ENCODE measurements at regions not wholly inside any gene's neighbourhood (a gene's known extent, or its start where the extent isn't known, plus 50 kb on each side); places are given as distances from the start of the nearest gene placed in this dataset.

- DNase-seq, result no peak
These were observed 289.1 kb upstream of the CLNK start for GRCh38 chr4:10973686-10974085.

DNA sequence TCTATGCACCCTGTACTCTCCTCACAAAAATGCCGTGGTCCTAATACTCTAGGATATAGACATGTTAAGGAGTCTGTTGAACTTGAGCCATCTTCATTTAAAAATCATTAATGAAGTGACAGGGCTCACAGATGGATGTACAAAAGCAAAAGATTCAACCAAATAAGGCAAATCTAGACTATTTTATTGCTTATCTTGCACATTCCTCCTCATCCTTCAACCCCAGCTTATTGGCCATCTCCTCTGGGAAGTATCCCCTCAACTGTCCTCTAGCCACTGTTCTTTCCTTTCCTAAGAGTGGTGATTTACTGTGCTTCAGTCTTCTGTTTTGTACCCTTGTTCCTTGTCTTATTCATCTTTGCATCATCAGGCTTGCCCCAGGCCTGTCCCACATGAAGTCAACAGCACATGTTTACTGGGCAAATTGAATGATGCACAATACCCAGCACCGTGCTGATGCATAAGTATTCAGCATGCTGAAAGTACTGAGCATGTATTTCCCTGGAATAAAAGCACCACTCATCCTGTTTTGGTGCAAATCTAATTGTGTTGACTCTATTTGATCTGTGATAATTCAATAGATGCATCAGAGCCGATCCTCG is 287.3 kb upstream of the CLNK start:
- no peak for DNase-seq

GRCh38 chr4:10965196-10965595 is 280.6 kb upstream of the CLNK start:
- no peak for DNase-seq

DNA sequence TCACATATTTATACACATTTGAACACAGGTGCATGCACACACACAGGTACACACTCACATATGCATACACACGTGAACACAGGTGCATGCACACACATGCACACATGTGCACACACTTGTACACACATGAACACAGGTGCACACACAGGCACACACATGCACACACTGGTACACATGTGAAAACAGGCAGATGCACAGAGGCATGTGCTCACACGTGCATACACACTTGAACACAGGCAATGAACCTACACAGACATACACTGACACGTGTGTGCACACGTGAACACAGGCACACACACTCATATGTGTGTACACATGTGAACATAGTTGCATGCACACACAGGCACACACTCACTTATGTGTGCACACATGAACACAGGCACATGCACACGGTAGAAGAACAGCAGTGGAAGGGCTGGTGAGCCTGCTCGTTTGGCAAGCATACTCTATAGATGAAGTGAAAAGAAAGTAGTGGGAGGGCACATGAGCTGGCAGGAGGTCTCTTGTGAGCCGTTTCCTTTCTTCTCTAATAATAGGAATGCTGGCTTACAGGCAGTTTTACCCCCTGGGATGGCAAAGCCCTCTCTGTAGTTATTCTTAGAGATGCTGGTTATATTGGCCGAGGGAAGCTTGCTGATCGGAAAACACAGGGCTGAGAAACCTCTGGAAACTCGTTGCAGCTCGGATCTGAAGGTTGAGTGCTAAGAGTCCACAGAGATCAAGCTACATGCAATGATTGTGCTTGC is 279.6 kb upstream of the CLNK start:
- no peak for DNase-seq

- DNase-seq, result no peak
These were observed 278.7 kb upstream of the CLNK start for GRCh38 chr4:10963241-10963640.

GRCh38 chr4:10962246-10962645 is 277.7 kb upstream of the CLNK start:
- no peak for DNase-seq

GRCh38 chr4:10960389-10960788 is 275.8 kb upstream of the CLNK start:
- DNase-seq, result no peak

GRCh38 chr4:10959586-10959985 is 275.0 kb upstream of the CLNK start:
- DNase-seq, result no peak

- no peak for DNase-seq
These were observed 273.8 kb upstream of the CLNK start for GRCh38 chr4:10958226-10958856.

DNA sequence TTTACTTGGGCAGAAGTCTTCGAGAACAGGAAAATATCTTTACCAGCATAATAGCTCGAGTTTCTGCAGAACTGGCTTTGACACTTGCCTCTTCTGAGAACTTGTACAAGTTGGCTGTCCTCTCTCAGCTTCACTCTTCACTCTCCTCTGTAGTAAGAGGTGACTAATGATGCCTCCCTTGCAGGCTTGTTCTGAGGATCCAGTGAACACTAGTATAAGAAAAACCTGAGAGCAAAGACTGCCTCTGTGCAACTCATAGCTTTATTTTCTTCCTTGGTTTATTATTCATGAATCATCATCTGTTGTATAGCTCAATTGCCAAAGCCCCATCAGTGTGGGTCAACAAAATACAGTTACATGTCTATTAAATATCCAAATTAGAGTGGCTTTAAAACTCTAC is 266.7 kb upstream of the CLNK start:
- no peak for DNase-seq

DNA sequence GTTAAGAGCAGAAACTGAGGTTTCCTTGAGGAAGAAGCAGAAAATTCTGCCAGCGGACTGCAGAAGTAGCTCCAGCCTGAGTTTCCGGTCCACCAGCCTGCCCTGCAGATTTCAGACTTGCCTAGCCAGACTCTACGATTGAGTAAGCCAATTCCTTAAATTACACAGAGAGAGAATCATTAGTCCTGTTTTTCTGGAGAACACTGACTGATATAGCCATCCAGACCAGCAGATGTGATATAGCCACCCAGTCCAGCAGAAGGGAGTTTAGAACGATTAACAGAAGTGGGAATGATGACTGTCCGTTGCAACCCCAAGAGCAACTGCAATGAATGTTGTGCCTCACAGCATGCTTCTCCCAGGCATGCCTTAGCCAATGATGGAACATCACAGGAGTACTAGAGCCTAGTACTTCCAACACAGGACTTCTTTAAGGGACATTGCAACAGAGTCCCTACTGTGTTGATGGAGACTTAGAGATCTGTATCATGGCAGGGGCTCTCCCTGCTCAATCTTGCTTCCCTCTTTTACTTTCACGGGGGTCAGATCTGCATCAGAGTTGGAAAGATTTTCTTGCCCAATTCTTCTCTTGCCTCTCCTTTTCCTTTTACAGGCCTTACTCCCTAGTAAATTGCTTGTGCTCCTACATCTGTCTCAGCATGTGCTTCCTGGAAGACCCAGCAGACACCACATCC is 264.6 kb upstream of the CLNK start:
- no peak for DNase-seq

DNA sequence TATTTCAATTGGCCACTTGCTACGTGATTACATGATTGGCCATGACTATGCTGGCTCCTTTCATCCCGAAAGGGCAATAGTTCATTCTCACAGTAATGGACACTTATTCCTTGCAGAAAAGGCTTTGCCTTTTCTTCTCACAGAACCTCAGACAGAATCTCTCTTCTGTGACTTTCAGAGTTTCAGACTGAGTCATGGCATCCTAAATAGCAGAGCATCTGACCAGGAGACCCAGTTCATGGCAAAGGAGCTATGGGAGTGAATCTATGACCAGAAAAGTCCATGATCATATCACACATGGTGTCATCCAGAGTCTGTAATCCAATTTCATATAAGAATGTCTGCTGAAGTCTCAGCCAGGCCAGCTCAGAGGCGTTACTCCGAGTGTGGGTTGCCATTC is 263.3 kb upstream of the CLNK start:
- DNase-seq, result no peak

- DNase-seq, result no peak
These were observed 259.8 kb upstream of the CLNK start for GRCh38 chr4:10944321-10944720.

DNA sequence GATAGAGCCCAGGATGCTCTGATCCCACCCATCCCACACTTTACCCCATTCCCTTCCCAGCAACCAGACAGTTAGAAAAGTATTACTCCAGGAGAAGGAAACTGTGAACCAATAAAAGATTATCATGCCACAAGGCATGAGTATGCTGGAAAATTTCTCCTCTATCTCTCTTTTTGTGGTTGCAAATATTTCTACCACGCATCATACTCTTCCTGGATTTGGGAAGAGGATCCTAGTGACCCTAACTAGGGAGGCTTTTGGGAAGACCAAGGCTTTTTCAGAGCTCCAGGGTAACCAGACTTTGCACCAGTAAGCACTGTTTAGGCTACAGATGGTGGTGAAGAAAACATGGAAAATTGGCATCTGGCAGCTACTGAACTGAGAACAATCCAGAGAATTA is 257.6 kb upstream of the CLNK start:
- no peak for DNase-seq

DNA sequence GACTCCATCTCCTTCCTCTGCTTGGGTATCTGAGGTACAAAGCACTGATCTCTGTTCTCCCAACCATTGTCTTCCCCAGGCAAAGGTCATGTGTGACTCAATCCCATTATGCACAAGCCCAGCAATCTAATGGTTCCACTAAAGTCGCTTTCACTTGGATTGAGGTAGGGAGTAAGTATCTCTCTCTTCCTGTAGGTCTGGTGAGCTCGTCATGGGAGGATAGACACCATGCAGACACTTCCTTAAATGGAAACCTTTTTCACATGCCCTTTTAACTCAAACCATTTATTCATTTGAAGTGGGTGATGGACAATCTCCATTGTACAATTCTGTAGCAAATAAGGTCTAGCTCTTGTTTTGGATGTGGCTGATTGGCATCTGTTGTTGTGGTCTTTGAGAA is 245.2 kb upstream of the CLNK start:
- no peak for DNase-seq

GRCh38 chr4:10925996-10926395 is 241.4 kb upstream of the CLNK start:
- no peak for DNase-seq

DNA sequence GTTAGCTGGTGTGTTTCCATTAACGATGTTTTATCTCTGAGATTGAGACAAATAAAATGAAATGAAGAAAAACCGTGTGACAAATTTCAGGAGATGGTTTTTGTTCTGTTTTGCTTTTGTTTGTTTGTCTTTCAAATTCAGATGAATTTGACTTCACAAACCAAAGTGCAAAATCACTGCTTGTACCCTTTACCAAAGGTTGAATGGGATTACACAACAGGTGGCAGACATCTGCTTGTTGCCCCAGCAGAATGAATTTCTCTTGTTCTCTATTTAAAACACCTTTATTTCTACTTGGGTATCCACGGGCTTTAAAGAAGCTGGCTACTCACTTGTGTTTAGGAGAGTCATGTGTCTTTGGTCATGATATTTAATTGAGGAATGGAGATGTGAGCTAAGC is 239.7 kb upstream of the CLNK start:
- DNase-seq, result no peak

GRCh38 chr4:10917566-10917965 is 233.0 kb upstream of the CLNK start:
- DNase-seq, result no peak

DNA sequence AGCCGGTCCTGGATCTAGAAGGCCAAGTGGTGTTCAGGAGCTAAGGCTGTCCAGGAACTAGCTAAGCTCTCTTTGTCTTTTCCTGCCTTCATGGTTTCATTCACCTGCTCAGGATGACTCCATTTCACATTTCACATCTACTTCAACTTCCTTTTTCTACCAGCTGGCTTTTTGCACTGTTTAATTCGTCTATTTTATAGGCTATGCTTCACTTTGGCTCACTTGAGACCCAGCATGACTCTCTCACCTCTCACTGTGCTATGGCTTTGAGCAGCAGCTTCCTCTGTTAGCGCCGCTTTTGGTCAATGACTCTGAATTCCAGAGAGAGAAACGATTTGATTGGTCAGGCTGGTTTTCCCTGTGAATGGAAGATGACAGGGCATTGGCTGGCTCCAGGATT is 213.5 kb upstream of the CLNK start:
- no peak for DNase-seq

DNA sequence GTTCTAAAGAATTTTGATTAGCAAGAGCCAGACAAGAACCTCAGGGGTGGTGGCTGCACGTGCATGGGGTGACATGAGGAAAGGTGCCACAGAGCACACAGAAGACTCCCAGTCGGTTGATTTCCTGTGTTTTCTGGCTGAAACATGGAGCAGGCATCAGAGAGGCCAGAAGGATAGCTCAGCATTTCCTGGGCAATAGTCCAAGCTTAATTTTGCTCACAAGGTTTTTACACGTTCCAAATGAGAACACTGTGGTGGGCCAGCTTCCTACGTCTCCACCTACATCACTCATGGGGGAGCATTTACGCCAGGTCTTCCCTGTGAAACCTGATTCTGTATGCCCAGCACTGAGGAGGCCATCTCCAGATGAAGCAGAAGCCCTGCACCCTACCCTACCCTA is 212.5 kb upstream of the CLNK start:
- DNase-seq, result no peak

GRCh38 chr4:10893395-10893794 is 208.8 kb upstream of the CLNK start:
- DNase-seq, result no peak

GRCh38 chr4:10891866-10892265 is 207.3 kb upstream of the CLNK start:
- no peak for DNase-seq

DNA sequence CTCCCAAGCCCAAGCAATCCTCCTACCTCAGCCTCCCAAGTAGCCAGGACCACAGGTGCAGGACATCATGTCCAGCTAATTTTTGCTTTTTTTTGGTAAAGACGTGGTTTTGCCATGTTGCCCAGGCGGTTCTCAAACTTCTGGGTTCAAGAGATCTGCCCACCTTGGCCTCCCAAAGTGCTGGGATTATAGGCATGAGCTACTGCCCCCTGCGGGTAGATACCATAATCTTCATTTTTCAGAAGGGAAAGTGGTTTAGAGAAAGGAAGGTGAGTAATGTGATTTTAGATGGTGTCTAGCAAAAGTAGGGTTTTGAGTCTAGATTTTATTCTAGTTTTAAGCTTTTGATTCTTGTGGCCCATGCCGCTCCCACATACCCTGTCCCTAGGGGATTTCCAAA is 205.3 kb upstream of the CLNK start:
- DNase-seq, result no peak

All from stimulated activated CD4-positive, alpha-beta T cell treated with anti-CD3 and anti-CD28 coated beads, Interleukin-2, amount 100 ng/mL, for 24 hours (primary cell).